Activated CD4-positive, alpha-beta T cell treated with anti-CD3 and anti-CD28 coated beads, Interleukin-2, amount 50 U/mL, for 1 hour (primary cell): ENCODE measurements at regions not wholly inside any gene's neighbourhood (a gene's known extent, or its start where the extent isn't known, plus 50 kb on each side); places are given as distances from the start of the nearest gene placed in this dataset.
A peak's percentile ranks its signal among the peaks of the same experiment; 100 is the strongest.
"Not testable (repeated sequence)": the region's sequence is repeated elsewhere in the genome, so short reads cannot be mapped to it uniquely, and the experiment has no call there.

ENCODE experiments used
- DNase-seq: peaks from one replicate; pipeline ENCODE4 v3.0.0-alpha.2; 2020

- DNase-seq = no peak
Measured at GRCh38 chr15:69685512-69686452, 233.2 kb downstream of the RPLP1 start.

GRCh38 chr15:69686626-69687025 is 234.0 kb downstream of the RPLP1 start:
- no peak for DNase-seq

- DNase-seq = no peak
Measured at GRCh38 chr15:69689133-69689532, 236.5 kb downstream of the RPLP1 start.

GRCh38 chr15:69691307-69692015 is 238.8 kb downstream of the RPLP1 start:
- no peak for DNase-seq

GRCh38 chr15:69692342-69692741 is 239.7 kb downstream of the RPLP1 start:
- DNase-seq = no peak

GRCh38 chr15:69693059-69693458 is 240.4 kb downstream of the RPLP1 start:
- no peak for DNase-seq

- DNase-seq = no peak
Measured at GRCh38 chr15:69696946-69697345, 244.3 kb downstream of the RPLP1 start.

GRCh38 chr15:69697916-69698315 is 245.3 kb downstream of the RPLP1 start:
- no peak for DNase-seq

- DNase-seq = no peak
Measured at GRCh38 chr15:69699096-69699495, 246.5 kb downstream of the RPLP1 start.

GRCh38 chr15:69700380-69700779 is 247.8 kb downstream of the RPLP1 start:
- no peak for DNase-seq

- DNase-seq = no peak
Measured at GRCh38 chr15:69701198-69701597, 248.6 kb downstream of the RPLP1 start.

- no peak for DNase-seq
Measured at GRCh38 chr15:69703532-69704187, 251.0 kb downstream of the RPLP1 start.

GRCh38 chr15:69704229-69704628 is 251.6 kb downstream of the RPLP1 start:
- DNase-seq = no peak

GRCh38 chr15:69704700-69705099 is 252.1 kb downstream of the RPLP1 start:
- no peak for DNase-seq

- DNase-seq = no peak
Measured at GRCh38 chr15:69706353-69707097, 253.9 kb downstream of the RPLP1 start.

GRCh38 chr15:69707241-69707640 is 254.6 kb downstream of the RPLP1 start:
- DNase-seq = not testable (repeated sequence)

- not testable (repeated sequence) for DNase-seq
Measured at GRCh38 chr15:69708436-69709122, 256.0 kb downstream of the RPLP1 start.

GRCh38 chr15:69712991-69713390 is 260.4 kb downstream of the RPLP1 start:
- no peak for DNase-seq

- DNase-seq = peak; percentile 55
Measured at GRCh38 chr15:69713726-69714559, 261.3 kb downstream of the RPLP1 start.

GRCh38 chr15:69715210-69715609 is 262.6 kb downstream of the RPLP1 start:
- no peak for DNase-seq

- no peak for DNase-seq
Measured at GRCh38 chr15:69718436-69718835, 265.8 kb downstream of the RPLP1 start.
